ENCODE measurements at regions not wholly inside any gene's neighbourhood (a gene's known extent, or its start where the extent isn't known, plus 50 kb on each side); places are given as distances from the start of the nearest gene placed in this dataset.
A peak's percentile ranks its signal among the peaks of the same experiment; 100 is the strongest.

DNA sequence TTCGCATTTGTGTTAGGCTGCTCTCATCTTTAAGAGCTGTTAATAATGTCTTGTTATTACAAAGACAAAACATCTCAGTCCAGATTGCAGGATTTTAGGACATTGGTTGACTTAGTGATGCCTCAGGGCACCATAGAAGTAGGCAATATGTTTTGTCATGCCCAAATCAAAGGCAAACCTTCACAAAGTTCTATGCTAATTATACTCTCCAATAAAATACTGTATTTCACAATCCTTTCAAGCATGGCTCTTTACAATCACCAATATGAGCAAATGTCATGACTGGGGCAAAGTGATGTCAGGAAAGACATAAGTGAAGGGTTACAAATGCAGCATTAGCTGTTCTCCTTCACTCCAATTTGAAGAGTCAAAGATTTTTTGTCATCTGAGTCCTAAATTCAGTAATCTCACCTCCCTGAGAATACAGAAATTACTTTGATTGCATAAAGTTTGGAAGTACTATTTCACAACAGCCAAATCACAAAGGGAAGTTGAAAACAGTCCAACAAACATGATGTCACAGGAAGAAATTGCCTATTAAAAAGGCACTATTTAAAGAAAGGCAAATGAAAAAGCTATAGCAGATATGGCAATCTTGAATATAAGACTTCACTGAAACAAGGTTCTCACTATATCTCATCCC is 303.2 kb downstream of the PRR16 start:
- TF ChIP-seq, protein P1, sequence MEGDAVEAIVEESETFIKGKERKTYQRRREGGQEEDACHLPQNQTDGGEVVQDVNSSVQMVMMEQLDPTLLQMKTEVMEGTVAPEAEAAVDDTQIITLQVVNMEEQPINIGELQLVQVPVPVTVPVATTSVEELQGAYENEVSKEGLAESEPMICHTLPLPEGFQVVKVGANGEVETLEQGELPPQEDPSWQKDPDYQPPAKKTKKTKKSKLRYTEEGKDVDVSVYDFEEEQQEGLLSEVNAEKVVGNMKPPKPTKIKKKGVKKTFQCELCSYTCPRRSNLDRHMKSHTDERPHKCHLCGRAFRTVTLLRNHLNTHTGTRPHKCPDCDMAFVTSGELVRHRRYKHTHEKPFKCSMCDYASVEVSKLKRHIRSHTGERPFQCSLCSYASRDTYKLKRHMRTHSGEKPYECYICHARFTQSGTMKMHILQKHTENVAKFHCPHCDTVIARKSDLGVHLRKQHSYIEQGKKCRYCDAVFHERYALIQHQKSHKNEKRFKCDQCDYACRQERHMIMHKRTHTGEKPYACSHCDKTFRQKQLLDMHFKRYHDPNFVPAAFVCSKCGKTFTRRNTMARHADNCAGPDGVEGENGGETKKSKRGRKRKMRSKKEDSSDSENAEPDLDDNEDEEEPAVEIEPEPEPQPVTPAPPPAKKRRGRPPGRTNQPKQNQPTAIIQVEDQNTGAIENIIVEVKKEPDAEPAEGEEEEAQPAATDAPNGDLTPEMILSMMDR (IDR thresholded peaks at IDR 0.05; ENCODE audit: insufficient read depth, missing control alignments), result no peak
- no peak for DNase-seq (ENCODE audit: insufficient read length, low spot score)
- peak; percentile 29 for FAIRE-seq

DNA sequence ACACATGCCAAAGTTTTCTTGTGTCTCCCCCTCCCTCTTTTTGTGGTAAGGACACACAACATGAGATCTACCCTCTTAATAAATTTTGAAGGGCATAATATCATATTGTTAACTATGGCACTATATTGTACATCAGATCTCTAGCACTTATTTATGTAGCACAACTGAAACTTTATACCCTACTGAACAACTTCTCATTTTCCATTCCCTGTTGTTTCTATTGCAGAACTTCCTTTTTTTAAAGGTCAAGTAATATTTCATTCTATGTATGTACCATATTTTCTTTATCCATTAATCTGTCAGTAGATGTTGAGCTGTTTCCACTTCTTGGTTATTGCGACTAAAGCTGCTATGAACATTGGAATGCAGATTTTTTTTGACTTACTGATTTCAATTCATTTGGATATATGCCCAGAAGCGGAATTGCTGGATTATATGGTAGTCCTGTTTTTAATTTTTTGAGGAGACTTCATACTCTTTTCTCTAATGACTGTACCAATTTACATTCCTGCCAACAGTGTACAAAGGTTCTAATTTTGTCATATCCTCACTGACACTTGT is 305.3 kb downstream of the PRR16 start:
- TF ChIP-seq, protein P1 (IDR thresholded peaks at IDR 0.05; ENCODE audit: insufficient read depth, missing control alignments), result no peak
- no peak for FAIRE-seq
- DNase-seq (ENCODE audit: insufficient read length, low spot score), result no peak

DNA sequence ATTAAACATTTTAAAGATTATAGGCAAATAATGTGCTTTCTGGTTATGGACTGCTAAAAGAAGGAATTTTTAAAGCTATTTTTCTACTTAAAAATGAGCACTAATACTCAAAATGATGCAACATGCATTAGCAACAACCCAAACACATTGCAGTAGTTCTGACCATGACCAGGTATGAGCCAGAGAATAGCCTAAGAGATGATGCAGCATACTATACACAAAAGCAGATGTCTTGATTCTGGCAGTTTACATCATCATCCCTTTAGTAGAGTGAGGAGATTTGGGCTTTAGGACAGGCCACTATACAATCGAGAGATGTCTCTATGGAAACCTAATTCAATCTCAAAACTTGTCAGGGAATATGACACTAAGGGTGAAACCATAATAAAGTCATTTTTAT is 307.1 kb downstream of the PRR16 start:
- no peak for DNase-seq (ENCODE audit: insufficient read length, low spot score)
- TF ChIP-seq, protein P1 (IDR thresholded peaks at IDR 0.05; ENCODE audit: insufficient read depth, missing control alignments), result no peak
- no peak for FAIRE-seq

DNA sequence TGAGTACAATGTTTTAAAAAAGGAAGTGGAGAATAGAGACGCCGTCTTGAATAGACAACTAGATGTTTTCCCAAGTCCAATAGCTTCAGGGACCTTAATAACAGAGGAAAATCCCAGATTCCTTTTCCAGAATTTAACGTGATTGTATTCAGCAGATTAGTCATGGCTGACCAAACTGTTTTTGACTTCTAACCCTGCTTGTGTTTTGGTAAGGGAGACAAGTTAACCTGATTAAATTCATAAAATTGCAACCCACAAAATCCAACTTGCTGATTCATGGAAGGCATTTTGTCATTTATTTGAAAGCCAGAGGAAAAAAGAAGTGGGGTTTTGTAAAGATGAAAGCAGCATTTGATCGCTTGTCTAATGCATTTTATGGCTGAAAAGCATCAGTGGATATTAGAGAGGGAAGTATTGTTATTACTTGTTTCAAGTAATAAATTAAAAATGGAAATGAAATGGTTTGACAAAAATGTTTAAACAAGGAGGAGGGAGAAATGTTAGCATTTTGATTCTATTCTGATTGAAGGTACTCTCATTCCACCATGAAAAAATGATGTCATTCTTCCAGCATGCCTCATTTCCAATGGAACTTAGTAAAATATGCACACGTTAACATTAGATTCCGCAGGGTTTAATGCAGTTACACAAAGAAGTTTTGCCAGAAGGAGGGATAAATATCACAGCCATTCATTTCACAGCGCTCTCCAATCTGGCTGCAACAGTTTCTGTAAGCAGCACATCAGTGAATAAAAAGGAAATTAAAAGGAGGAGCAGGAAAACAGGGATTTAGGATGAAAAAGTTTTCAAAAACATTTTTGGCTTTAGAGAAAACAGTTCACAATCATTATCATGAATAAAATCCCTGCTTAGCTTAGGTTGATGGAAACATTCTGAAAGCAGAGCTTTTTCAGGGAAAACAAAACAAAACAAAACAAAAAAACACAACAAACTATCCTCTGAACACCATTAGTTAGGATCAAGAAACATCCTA is 314.7 kb downstream of the PRR16 start:
- FAIRE-seq, result no peak
- no peak for DNase-seq (ENCODE audit: insufficient read length, low spot score)
- TF ChIP-seq, protein P1 (IDR thresholded peaks at IDR 0.05; ENCODE audit: insufficient read depth, missing control alignments), result no peak

DNA sequence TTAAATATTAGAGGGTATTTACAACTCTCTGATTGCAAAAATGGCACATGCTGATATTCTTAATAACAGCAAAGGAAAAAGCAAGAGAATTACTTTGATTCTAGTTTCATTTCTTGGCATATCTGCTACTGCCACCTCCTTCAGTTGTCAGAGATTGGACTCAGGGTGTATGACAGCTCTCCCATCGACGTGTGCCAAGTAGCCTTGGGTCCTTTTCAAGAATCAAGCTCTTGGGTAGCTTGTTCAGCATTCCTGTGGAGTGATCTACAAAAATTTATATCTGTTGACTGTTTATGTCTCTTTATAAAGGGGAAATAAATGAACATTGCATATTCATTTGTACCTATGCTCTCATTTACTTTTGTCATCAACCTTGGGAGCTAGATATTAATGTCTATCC is 315.6 kb downstream of the PRR16 start:
- FAIRE-seq, result no peak
- TF ChIP-seq, protein P1 (IDR thresholded peaks at IDR 0.05; ENCODE audit: insufficient read depth, missing control alignments), result no peak
- no peak for DNase-seq (ENCODE audit: insufficient read length, low spot score)

DNA sequence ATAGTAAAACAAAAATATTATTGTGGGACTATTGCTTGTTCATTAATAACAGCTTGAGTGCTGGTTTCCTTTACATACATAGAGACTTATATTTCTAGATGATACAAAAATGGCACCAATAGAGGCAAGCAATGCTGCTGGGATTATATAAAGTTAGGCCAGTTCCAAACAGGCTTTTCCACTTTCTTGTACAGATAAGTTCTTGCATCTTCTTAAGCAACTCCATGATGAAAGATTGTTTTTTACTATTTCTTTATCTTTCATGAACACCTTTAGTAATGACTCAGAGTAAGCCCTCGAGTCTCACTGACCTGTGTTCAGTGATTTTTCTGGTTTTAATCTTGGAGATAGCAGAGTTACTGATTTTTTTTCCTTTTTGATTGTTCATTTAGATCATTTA is 324.4 kb downstream of the PRR16 start:
- TF ChIP-seq, protein P1 (IDR thresholded peaks at IDR 0.05; ENCODE audit: insufficient read depth, missing control alignments), result no peak
- FAIRE-seq (no peak), DNase-seq (ENCODE audit: insufficient read length, low spot score) (no peak)

All from D721Med (cell line).